ENCODE measurements at regions not wholly inside any gene's neighbourhood (a gene's known extent, or its start where the extent isn't known, plus 50 kb on each side); places are given as distances from the start of the nearest gene placed in this dataset.

DNA sequence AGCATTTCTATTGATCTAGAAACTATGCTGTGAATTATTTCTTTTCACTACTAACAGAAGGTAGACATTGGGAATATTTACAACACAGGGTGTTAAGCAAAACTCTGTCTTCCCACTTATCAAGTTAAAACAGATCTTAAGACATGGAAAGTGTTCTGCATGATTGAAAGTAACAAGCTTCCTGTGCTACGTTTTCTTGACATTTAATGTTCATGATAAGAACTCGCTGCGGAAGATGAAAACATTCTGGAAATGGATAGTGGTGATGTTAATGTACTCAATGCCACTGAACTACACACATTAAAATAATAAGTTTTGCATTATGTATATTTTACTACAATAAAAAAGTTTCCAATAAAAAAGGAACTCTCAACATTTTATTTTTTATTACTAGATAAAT, 74.4 kb upstream of the SCN7A start:
- Mint-ChIP-seq H3K9me3 (peaks cover 0 to 3% (median 0%) of the 10 kb centered on the region in 8 donors), H3K4me1 (no peaks in the 10 kb centered on the region), H3K4me3 (no peak overlapping the region), H3K27me3 (no peaks in the 10 kb centered on the region), H3K27ac (no peak overlapping the region), H3K36me3 (no peaks in the 10 kb centered on the region)
- POLR2A ChIA-PET (ENCODE audit: partially characterized antibody): no interaction called here
- Histone ChIP-seq H3K4me1 (ENCODE audit: insufficient read depth, low read length) (no peaks in the 10 kb centered on the region), H3K4me3 (ENCODE audit: low read length in 2 of 2) (no peak overlapping the region), H3K9me3 (ENCODE audit: control insufficient read depth in 1 of 2, low read length in 2 of 2) (no peaks in the 10 kb centered on the region), H3K27me3 (ENCODE audit: insufficient read depth, low read length) (no peaks in the 10 kb centered on the region), H3K27ac (ENCODE audit: low read depth, low read length) (no peak overlapping the region), H3K36me3 (ENCODE audit: insufficient read depth, low read length) (no peaks in the 10 kb centered on the region)
- intact Hi-C loops (cut with micrococcal nuclease): no loop called here
- CTCF ChIA-PET (ENCODE audit: partially characterized antibody): interaction anchor here (0.8 kb wide), 1 partner anchor 29 kb away, joined by 3 read pairs; no protein-coding TSS in a partner anchor
- DNase-seq: no peak

DNA sequence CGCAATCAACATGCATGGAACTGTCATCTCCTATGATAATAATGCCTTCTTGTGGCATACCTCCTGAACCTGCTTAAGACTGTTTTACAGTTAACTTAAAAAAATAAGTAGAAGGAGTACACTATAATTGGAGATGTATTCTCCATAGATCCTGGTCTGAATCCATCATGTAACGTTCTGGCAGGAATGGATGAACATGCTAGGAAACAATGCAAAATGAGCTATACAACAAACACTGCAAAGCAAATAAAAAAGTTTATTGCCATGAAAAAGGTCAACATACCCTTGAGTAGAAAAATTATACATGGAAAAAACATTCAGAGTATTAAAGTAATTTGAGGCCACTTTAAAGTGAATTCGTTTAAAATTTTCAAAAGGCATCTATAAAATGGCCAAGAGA, 71.5 kb upstream of the SCN7A start:
- H3K27ac ChIP-seq (ENCODE audit: low read depth, low read length): no peak overlapping the region
- Mint-ChIP-seq H3K36me3 (no peaks in the 10 kb centered on the region), H3K4me3 (no peak overlapping the region), H3K9me3 (peaks cover 0 to 3% (median 0%) of the 10 kb centered on the region in 8 donors), H3K27me3 (no peaks in the 10 kb centered on the region), H3K4me1 (no peaks in the 10 kb centered on the region), H3K27ac (no peak overlapping the region)
- no peaks in the 10 kb centered on the region for H3K36me3 ChIP-seq (ENCODE audit: insufficient read depth, low read length)
- H3K9me3 ChIP-seq (ENCODE audit: control insufficient read depth in 1 of 2, low read length in 2 of 2): no peaks in the 10 kb centered on the region
- no peaks in the 10 kb centered on the region for H3K27me3 ChIP-seq (ENCODE audit: insufficient read depth, low read length)
- no peak overlapping the region for H3K4me3 ChIP-seq (ENCODE audit: low read length in 2 of 2)
- POLR2A ChIA-PET (ENCODE audit: partially characterized antibody): no interaction called here
- CTCF ChIA-PET (ENCODE audit: partially characterized antibody): no interaction called here
- DNase-seq: no peak
- H3K4me1 ChIP-seq (ENCODE audit: insufficient read depth, low read length): no peaks in the 10 kb centered on the region
- intact Hi-C loops (cut with micrococcal nuclease): no loop called here

DNA sequence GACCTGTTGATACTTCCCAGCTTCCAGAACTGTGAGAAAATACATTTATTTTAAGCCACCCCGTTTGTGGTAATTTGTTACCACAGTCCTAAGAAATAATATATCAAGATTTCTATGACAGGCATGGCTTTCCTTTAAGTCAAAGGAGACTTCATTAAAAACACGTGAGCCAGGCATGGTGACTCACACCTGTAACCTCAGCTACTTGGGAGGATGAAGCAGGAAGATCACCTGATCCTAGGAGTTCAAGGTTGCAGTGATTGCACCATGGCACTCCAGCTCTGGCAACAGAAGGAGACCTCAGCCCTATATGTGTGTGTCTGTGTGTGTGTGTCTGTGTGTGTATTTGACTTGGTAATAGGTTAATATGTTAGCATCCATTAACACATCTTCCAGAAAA, 69.8 kb upstream of the SCN7A start:
- intact Hi-C loops (cut with micrococcal nuclease): no loop called here

DNA sequence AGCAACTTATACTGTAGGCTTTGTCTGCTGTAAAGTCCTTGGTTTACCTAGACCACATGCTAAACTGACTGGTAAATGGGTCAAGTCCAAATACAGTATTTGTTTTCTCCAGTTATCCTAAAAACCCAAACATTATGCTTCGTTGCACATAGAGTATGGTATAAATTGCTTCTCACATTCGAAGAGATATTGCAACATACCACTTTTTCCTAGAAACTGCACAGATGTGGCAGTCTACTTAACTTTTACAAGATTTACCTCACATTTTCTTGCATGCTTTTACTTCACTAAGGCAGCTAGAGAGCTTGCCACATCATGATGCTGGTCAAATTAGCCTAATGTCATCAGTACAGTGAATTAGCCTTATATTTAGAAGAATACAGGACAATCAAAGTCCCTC, 66.0 kb upstream of the SCN7A start:
- H3K4me1 ChIP-seq (ENCODE audit: insufficient read depth, low read length): no peaks in the 10 kb centered on the region
- peaks cover 0 to 3% (median 0%) of the 10 kb centered on the region in 8 donors for H3K9me3 Mint-ChIP-seq
- ChIA-PET POLR2A (ENCODE audit: partially characterized antibody) (no interaction called here), CTCF (ENCODE audit: partially characterized antibody) (no interaction called here)
- intact Hi-C loops (cut with micrococcal nuclease): no loop called here
- no peaks in the 10 kb centered on the region for H3K27me3 ChIP-seq (ENCODE audit: insufficient read depth, low read length)
- no peak for DNase-seq
- H3K36me3 Mint-ChIP-seq: no peaks in the 10 kb centered on the region
- H3K9me3 ChIP-seq (ENCODE audit: control insufficient read depth in 1 of 2, low read length in 2 of 2): no peaks in the 10 kb centered on the region
- H3K4me1 Mint-ChIP-seq: no peaks in the 10 kb centered on the region
- H3K4me3 Mint-ChIP-seq: no peak overlapping the region
- no peaks in the 10 kb centered on the region for H3K36me3 ChIP-seq (ENCODE audit: insufficient read depth, low read length)
- H3K27ac Mint-ChIP-seq: no peak overlapping the region
- H3K27ac ChIP-seq (ENCODE audit: low read depth, low read length): no peak overlapping the region
- H3K4me3 ChIP-seq (ENCODE audit: low read length in 2 of 2): no peak overlapping the region
- peaks cover 0 to 1% of the 10 kb centered on the region in 2 donors for H3K27me3 Mint-ChIP-seq

More for the DNA sequence above, 69.8 kb upstream of the SCN7A start:
- Mint-ChIP-seq H3K27me3 (no peaks in the 10 kb centered on the region), H3K27ac (no peak overlapping the region), H3K36me3 (no peaks in the 10 kb centered on the region), H3K9me3 (peaks cover 0 to 3% (median 0%) of the 10 kb centered on the region in 8 donors), H3K4me1 (no peaks in the 10 kb centered on the region), H3K4me3 (no peak overlapping the region)
- H3K9me3 ChIP-seq (ENCODE audit: control insufficient read depth in 1 of 2, low read length in 2 of 2): no peaks in the 10 kb centered on the region
- ChIA-PET CTCF (ENCODE audit: partially characterized antibody) (no interaction called here), POLR2A (ENCODE audit: partially characterized antibody) (no interaction called here)
- no peaks in the 10 kb centered on the region for H3K4me1 ChIP-seq (ENCODE audit: insufficient read depth, low read length)
- DNase-seq: no peak
- H3K27ac ChIP-seq (ENCODE audit: low read depth, low read length): no peak overlapping the region
- no peak overlapping the region for H3K4me3 ChIP-seq (ENCODE audit: low read length in 2 of 2)
- no peaks in the 10 kb centered on the region for H3K27me3 ChIP-seq (ENCODE audit: insufficient read depth, low read length)
- H3K36me3 ChIP-seq (ENCODE audit: insufficient read depth, low read length): no peaks in the 10 kb centered on the region

DNA sequence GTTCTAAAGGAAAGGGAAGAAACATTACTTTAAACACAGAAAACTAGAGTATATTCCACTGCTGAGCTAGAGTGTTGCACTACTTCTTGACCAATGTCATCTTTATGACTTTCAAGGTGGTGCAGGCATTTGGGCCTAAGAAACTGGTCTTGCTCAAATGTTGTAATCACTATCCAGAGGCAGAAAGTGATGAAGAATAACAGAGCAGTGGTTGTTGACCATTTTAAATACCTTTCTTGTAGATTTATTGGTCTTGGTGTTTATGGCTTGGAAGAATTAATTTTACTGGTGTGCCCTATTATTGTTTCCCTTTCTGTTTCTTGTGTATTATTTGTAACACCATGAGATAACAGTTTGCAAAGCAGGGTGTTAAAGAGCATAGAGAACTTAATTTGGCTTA, 56.9 kb upstream of the SCN7A start:
- Histone ChIP-seq H3K27ac (ENCODE audit: low read depth, low read length) (no peak overlapping the region), H3K36me3 (ENCODE audit: insufficient read depth, low read length) (no peaks in the 10 kb centered on the region), H3K9me3 (ENCODE audit: control insufficient read depth in 1 of 2, low read length in 2 of 2) (no peaks in the 10 kb centered on the region), H3K27me3 (ENCODE audit: insufficient read depth, low read length) (no peaks in the 10 kb centered on the region), H3K4me1 (ENCODE audit: insufficient read depth, low read length) (no peaks in the 10 kb centered on the region), H3K4me3 (ENCODE audit: low read length in 2 of 2) (no peak overlapping the region)
- ChIA-PET CTCF (ENCODE audit: partially characterized antibody) (no interaction called here), POLR2A (ENCODE audit: partially characterized antibody) (no interaction called here)
- Mint-ChIP-seq H3K36me3 (no peaks in the 10 kb centered on the region), H3K4me1 (no peaks in the 10 kb centered on the region), H3K4me3 (no peak overlapping the region), H3K27ac (no peak overlapping the region), H3K9me3 (peaks cover 0 to 4% (median 3%) of the 10 kb centered on the region in 8 donors), H3K27me3 (no peaks in the 10 kb centered on the region)
- DNase-seq: no peak
- intact Hi-C loops (cut with micrococcal nuclease): no loop called here

DNA sequence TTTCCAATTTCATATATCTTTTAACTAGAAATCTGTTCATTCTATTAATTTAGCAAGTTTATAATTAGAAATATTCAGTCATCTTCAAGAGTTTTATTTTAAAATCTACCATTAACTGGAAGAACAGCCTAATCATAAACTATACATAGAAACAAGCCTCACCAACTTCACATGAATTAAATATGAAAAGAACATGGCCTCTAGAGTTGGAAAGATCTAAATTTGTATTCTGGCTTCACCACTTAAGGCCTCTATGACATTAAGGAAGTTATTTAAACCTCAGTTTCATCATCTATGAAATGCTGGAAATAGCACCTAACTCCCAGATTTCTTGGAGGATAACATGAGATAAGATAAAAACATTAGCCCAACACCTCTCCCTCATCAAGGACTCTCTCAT, 51.4 kb upstream of the SCN7A start:
- Mint-ChIP-seq H3K4me1 (no peaks in the 10 kb centered on the region), H3K36me3 (no peaks in the 10 kb centered on the region), H3K27ac (no peak overlapping the region), H3K4me3 (no peak overlapping the region), H3K27me3 (no peaks in the 10 kb centered on the region), H3K9me3 (no peaks in the 10 kb centered on the region)
- Histone ChIP-seq H3K4me1 (ENCODE audit: insufficient read depth, low read length) (no peaks in the 10 kb centered on the region), H3K36me3 (ENCODE audit: insufficient read depth, low read length) (no peaks in the 10 kb centered on the region), H3K27me3 (ENCODE audit: insufficient read depth, low read length) (no peaks in the 10 kb centered on the region), H3K4me3 (ENCODE audit: low read length in 2 of 2) (no peak overlapping the region), H3K27ac (ENCODE audit: low read depth, low read length) (no peak overlapping the region), H3K9me3 (ENCODE audit: control insufficient read depth in 1 of 2, low read length in 2 of 2) (no peaks in the 10 kb centered on the region)
- intact Hi-C loops (cut with micrococcal nuclease): no loop called here
- ChIA-PET CTCF (ENCODE audit: partially characterized antibody) (no interaction called here), POLR2A (ENCODE audit: partially characterized antibody) (no interaction called here)
- DNase-seq: no peak
